HCEC 1CT (cell line): ENCODE measurements at regions not wholly inside any gene's neighbourhood (a gene's known extent, or its start where the extent isn't known, plus 50 kb on each side); places are given as distances from the start of the nearest gene placed in this dataset.
A peak's percentile ranks its signal among the peaks of the same experiment; 100 is the strongest.

Experiments used
- DNase-seq: peaks from one replicate; pipeline ENCODE4 v3.0.0-alpha.2; 2017

DNA sequence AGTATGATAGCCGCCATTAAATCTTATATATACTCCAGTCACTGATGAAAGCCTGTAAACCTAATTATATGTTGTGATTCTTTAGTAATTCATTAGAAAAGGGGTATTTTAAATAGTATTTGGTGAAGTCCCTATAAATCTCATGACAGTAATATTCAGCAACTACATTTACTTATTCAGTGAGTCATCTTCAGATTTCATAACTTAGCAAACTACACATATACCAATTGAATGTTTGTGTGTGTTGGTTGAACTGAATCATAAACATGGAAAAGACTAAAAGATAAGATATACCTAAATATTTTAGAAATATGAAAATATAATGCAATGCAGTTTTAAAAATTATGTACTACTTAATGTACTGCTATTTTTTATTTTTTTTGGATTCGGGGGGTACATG is 1050.4 kb downstream of the MAT2B start:
- DNase-seq, result peak; percentile 58

DNA sequence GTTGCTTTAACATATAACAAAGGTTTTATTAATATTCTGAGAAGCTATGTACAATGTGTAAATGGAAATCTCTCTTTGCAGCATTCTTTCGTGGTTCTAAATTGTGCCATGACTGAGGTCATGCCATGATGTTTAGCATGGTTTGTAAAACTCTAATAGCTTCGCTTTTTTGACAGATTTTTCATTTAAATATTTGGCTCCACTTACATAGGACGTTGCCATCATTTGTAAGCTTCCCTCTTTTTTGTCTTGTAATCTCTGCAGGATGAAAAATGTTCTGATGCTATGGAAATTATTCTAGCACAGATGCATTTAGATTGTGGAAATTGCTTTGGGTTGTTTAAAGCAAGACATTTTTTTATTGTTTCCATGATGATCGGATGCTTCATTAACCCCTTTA is 1054.8 kb downstream of the MAT2B start:
- no peak for DNase-seq

DNA sequence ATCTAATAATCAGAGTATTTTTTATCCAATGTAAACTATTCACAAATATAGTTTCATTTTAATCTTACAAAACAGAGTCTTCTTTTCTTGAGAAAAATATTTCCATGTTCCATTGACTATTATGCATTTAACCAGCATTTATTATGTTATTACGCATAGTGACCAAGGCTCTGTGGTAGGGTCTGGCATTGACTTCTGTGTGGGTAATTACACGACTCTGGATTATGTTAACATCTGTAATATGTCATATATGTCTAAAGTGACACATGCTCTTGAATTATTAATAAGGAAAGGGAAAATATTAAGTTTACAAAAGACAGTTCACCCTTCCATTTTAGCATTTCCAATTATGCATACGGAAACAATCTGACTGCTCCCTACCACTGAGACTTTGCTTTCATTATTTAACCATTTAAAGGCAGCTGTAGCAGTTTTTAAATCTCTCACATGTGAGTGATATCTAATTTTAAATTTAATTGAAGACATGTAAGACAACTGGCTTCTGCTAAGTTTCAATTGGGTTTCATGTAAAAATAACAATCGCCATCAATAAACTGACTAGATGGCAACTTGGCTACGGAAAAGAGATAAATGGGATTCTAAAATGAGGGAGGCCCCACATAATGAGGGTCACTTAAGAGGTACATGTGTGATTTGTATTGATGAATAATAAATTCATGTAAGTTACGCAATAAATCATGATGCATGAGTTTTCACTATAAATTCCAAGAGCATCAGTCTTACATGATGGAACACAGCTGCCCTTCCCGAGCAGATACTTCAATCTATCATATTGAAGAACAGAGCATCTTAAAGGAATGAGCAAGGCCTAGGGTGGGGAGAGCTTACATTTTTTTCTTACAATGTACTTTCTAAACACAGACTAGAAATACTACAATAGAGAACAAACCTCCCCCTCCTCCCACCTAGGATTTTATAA is 1056.8 kb downstream of the MAT2B start:
- DNase-seq, result peak; percentile 60

DNA sequence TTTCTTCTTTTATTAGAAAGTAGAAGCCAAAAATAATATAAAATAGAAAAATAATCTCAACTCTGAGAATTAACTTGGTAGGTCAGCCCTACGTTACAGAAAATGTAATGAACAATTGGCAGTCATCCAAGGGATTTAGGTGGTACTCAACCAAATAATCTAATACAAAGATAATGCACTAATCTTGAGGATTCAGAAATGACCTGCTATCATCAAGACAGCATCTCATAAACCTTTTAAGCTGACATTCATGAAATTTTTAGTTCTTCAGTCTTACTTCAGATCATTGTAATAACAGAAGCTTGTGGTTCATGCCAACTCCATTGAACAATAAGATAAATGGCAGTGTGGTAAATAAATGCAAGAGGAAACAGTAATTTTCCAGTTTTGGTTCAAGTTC is 1058.0 kb downstream of the MAT2B start:
- DNase-seq, result no peak

DNA sequence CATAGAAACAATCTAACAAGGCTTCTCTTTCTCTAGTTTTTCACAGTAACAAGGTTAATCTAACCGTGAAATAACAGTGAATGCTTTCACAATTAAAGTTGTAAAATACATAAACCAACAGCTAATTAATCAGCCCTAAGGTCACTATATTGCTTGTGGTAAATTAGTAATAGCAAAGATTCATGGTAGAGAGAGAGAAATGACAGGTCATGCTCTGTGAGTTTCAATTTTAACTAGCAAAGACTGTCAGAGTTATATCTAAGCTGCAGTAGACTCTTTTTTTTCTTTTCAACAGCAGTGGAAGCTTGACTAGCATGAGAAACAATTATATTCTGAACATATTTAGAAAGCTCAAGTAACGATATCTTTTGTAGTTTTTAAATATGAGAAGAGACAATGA is 1068.0 kb downstream of the MAT2B start:
- DNase-seq, result no peak

DNA sequence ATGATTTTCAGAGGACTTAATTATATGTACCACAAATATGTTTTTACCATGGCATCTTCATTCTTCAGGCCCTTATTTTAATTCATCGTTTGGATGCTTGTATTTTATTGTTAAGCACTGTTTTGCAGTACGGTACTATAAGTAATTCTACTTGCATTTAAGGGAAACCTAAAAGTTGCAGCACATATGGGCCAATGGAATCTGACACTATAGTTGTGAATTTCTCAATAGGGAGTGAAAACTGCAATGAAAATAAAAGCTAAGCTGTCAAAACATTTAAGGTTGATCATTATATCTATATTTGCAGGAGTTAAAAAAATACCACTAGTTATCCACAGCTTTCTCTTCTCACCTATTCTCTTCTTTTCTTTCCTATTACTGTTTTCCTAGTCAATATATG is 1071.8 kb downstream of the MAT2B start:
- DNase-seq, result no peak

DNA sequence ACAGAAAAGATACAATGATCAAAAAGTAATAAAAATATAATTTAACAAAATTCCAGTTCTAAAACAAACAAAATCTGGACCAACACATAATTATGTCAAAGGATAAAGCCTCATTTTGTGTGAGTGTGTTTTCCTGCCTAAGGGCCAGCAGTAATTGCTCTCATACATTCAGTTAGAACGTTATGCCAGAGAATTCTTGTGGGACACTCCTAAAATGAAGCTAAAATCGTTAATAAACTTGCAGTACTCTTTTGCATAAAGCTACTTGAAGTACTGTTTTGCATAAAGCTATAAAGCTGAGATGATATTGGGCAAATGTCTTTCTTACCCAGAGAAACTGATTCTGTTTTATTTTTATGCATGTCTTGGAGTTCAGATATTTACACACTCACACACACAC is 1072.3 kb downstream of the MAT2B start:
- DNase-seq, result no peak

DNA sequence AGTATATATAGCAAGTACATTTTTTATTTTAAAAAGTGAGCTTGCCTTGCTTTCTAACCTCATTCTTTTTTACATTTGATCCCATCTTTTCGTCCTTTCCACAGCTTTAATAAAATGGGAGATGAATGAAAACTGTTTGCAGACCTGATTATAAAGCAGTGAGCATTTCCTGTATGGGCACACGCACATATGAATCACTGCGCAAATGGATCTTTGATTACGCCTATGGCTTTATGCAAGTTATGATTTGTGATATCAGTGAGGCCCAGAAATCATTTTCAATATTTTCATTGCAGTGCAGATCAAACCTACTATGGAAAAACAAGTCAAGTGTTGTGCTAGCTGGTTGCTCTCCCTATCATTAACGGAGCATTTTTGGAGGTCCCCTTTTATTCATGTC is 1073.0 kb downstream of the MAT2B start:
- no peak for DNase-seq

DNA sequence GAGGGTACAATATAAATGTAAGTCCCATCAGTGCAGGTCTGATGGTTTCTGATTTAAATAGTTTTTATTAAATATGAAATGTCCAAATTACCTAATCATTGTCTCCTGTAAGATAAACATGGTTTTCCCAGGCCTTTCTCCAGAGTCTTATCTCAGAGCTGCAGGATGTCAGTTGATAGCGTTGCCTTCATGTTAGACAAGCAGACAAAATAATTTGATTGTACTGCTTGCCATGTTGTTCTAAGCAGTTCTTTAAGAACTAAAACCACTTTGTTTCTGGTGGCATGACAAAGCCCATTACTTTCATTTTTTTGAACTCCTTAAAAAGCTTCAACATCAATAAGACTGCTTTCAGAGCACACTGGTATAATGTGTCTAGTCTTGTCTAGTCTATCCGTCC is 1073.5 kb downstream of the MAT2B start:
- no peak for DNase-seq

DNA sequence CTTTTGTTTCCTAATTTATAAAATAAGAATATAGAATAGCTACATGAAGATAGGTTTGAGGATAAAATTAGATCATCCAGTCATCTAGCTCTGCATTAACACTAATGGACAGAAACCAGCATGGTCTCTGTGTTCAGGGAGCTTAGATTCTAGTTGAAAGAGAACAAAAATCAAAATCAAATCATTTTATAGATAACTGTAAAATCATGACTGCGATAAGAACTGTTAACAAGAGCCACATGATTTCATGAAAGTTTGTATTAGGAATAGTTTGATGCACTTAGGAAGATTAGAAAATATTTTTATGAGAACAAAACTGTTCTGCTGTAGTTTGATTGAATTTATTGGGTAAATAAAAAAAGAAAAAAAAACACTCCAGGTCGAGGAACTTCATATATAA is 1074.7 kb downstream of the MAT2B start:
- DNase-seq, result no peak

DNA sequence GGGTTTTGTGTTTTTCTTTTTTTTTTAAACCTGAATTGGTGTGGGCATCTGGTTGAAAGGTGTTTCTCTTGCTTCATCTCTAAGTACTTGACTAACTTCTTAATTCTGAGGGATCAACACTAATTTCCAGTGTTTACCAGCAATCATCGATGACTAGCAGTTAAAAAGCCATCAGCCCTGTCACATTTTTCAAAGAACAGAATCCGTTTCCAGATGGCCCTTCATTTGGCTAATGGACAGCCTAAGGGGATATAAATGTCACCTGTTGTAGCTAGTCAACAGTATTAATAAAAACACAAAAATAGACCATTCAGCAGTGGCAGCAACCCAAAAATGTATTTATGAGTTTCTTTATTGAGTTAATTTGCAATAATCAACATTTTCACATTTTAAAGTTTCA is 1076.5 kb downstream of the MAT2B start:
- no peak for DNase-seq

DNA sequence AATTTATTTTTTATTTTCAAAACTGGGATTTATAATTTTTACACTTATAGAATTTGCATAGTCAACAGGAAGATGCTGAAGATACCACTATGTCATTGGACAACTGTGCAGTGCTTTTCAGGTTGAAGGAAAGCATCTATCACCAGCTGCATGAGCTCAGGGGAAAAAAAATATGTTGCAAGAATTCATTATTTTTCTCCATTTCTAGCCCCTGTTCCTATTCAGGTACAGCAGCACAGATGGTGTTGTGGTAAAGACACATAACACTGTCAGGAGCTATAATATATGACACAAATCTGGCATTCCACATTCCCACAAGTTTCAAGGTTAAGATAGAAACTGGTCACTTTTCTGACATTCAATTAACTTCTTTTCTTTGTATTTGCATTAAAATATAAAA is 1088.6 kb downstream of the MAT2B start:
- DNase-seq, result no peak

DNA sequence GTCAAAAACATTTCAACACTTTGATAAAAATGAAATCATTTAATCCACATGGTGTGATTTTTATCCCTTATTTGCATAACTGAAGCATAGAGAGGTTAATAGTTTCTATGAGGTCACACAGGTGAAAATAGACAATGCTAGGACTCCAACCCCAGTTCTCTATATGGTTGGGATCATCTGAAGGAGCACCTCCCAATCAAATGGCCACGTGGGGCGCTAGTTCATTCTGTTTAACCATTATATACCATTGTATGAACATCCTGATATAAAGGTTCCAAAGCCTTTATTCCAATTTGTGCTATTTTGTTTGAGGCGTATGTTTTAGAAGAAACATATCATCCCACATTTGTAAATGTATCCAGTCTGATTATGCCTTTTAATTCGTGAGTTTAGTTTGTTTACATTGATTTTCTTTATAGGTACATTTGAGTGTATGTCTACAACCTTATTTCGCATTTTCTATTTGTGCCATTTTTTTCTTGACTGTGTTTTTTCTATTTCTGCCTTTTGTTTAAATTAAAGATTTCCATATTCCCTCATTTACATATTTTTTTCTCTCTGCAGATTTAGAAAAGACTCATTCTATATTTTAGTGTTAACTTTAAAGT is 1092.0 kb downstream of the MAT2B start:
- no peak for DNase-seq

DNA sequence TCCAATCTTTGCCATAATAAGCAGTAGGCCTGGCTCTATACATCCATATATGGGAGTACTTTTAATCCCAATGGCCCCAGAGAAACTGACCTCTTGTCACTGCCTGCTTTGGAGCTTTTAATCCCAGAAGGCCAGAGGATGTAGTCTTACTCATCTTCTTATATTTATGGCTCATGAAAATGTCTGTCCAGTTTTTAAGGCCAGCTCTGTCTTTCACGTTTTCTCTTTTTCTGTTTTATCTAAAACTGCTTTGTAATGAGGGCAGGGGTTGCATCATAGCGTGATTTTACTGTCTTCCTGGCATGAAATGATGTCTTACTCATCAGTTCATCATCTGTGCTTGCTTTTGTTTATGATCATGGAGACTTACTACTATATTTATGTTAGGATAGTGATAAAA is 1094.9 kb downstream of the MAT2B start:
- DNase-seq, result peak; percentile 85

DNA sequence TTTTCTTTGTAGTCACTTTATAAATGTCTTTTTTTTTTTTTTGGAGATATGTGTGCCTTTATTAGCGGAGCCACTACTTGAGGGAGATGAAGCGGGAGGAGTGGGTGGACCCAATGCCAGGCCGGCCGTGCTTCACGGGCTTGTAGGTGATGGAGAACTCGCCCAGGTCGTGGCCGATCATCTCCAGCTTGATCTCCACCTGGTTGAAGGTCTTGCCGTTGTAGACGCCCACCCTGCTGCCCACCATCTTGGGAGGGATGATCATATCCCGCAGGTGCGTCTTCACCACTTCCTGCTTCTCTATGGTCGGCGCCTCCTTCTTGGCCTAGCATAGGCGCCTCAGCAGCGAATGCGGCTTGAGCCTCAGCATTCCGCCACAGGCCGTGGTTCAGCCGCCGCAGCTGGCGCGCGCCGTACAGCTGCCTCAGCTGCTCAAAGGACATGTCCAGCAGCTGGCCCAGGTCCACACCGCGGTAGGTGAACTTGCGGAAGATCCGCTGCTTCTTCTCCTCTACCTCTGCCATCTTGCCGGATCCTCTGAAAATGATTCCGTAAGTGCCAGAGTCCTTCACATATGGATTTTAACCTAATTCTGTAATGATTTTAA is 1095.6 kb downstream of the MAT2B start:
- DNase-seq, result no peak

DNA sequence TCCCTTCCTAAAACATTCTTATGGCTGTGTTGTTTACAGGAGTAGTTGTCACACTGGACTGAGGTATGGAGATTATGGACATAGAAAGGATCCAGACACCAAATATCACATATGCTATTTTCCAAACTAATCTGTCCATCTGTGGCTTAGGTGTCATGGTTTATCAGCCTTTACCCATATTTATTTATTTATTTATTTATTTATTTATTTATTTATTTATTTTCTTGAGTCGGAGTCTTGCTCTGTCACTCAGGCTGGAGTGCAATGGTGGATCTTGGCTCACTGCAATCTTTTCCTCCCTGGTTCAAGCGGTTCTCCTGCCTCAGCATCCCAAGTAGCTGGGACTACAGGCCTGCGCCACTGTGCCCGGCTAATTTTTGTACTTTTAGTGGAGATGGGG is 1103.1 kb downstream of the MAT2B start:
- DNase-seq, result no peak

DNA sequence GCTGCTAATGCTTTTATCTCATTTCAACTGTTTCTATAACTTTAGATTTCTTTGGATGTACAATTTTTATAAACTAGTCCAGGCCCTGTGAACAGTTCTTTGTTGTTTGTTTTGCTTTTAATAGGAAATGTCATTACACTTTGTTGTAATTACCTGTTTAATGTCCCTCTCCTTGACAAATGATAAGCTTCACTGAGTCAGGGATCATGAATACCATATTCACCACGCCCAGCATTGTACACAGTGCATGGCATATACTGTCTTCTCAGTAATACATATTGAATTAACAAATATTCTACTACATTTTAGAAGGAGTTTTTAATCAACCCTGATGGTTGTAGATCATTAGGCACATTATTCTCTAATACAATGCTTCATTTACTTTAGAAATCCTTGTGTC is 1105.0 kb downstream of the MAT2B start:
- no peak for DNase-seq

DNA sequence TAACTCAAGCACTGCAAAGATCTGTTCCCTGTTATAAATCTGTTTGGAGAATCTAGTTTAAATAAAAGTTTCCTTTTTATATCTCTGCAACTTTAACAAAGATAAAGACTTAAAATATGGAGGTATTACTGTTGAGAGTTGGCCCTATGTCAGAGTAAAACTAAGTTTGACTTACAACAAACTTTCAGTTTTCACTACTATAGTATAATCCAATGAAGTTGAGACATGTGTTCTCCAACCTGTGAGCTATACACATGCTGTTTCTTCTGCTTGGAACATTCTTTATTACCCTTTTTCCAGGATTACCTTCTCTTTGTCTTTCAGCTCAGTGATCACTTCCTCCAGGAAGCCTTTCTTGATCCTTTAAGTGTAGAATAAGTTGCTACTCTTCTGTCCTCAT is 1109.3 kb downstream of the MAT2B start:
- no peak for DNase-seq

DNA sequence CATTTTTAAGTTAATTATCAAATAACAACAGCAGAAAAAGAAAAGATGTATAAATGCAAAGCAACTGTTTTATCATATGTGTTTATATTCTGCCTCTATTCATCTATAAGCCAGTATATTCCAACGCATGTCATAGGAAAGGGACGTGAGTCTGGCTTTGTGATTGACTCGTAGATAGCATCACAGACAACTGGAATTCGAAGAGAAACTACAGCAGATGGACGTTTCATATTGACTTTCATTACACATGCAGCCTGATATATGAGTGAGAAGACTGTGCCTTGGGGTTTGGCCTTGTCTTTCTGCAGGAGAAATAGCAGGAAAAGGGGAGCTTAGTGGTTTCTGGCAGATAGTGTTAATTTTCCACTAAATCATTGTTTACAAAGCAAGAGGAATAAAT is 1111.9 kb downstream of the MAT2B start:
- no peak for DNase-seq

DNA sequence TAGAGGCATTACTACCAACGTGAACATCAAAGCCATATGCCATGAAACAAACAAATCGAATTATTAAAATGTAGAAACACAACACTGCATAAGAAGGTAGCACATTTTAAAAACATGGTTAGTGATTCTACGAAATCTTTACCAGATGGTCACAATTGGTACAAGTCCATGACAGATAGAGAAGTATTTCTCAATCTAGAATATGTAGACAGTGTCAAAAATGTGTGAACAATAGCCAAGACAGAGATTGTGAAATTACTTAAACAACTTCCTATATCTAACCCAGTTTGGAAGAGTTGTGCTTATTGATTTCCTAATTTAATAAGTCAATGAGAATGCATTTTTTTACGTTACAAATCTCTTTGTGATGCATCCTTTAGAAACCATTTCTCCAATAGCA is 1121.6 kb downstream of the MAT2B start:
- DNase-seq, result no peak

DNA sequence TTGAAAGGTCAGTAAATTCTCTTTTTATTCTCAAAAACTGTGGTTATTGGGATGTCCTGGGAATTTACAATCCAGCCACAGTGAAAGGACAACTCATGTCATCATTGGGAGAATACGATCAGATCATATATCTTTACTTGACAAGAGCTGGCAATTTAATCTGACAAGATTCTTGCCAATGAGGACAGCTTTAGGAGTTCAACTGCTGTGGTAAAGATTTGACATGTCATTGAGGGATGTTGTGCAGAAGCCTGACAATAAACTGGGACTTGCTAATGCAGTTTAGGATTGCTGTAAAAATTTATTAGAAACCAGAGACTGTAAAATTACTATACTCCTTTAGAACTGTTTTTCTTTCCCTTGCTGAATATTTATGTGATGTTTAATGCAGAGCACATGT is 1131.0 kb downstream of the MAT2B start:
- no peak for DNase-seq

DNA sequence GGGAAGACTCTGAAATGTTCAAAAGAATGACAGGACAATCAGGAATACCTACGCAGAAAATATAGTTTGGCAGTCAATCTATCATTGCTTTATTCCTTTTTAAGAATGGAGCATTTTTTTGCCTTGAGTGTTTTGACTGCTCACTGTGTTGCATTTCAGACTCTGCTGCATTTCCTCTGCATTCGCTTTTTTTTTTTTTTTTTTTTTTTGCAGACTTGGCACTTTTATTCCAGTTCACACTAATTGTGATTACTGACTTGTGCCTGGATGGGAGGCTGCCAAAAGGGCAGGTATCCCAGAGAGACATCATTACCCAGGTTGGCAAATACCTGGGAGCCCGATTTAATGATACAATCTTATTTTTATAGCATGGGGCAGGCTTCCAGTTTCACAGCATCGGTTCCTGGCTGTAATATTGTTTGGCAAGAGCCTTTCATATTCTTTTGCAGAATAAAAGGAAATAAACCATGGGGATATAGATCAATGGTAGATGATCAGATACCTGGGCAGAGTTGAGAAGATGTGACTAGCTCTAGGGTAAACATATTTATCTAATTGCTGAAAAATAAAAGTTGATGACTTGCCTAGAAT is 1132.6 kb downstream of the MAT2B start:
- DNase-seq, result no peak

DNA sequence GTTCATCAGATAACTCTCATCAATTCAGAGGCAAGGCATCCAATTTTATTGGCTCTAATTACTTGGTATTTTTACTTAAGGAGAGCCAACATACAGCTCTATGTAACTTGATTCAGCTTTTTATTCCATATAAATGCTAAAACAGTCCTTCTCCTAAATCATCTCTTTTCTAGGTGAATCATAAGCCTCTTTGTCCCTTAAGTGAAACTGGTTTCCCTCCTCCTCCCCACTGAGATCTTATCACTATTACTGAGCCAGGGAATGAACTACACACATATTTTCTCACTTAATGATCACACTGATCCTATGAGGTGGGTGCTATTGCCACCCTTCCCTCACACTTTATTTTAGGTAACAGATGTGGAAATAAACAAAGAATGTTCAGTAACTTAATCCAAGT is 1143.8 kb downstream of the MAT2B start:
- no peak for DNase-seq

DNA sequence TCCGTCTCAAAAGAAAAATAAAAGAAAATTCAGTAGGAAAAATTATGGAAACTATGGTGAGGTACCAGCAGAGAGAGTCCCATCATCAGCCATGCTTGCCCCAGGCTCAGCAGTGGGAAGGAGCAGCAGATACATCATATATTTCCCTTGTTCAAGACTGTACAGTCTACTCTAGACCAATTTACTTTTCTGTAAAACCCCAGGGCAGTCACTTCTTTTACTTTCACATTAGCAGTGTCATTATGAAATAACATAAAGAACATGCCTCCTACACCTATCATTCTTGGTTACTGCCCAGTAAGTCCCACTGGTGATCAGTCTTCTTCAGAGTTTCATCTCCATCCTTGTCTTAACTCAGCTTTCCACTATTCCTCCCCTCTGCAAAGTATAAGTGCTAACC is 1145.0 kb downstream of the MAT2B start:
- no peak for DNase-seq
